IMR-90 (cell line): ENCODE measurements at regions not wholly inside any gene's neighbourhood (a gene's known extent, or its start where the extent isn't known, plus 50 kb on each side); places are given as distances from the start of the nearest gene placed in this dataset.

Source experiments
- CEBPB ChIP-seq: IDR thresholded peaks from 2 replicates; pipeline ENCODE4 v1.6.1; 2012; ENCODE audit warnings: low read depth, low read length, improper control_type of control experiment
- CHD1 ChIP-seq: IDR thresholded peaks from 2 replicates; pipeline ENCODE4 v1.6.1; 2012; ENCODE audit warnings: low read depth, low read length, improper control_type of control experiment
- RCOR1 ChIP-seq: IDR thresholded peaks from 2 replicates; pipeline ENCODE4 v1.6.1; 2012; ENCODE audit warnings: mild to moderate bottlenecking, low read length, improper control_type of control experiment; ENCODE audit not compliant: insufficient replicate concordance
- TF ChIP-seq, protein P1 (sequence below): conservative IDR thresholded peaks from 2 replicates; pipeline ENCODE4 v1.5.1; 2012; ENCODE audit warnings: mild to moderate bottlenecking, low read depth, low read length, improper control_type of control experiment
- TF ChIP-seq, protein P2 (sequence below): fragments of 150-350 bp; IDR thresholded peaks from 2 replicates; pipeline ENCODE4 v1.6.1; 2017; ENCODE audit warnings: mild to moderate bottlenecking, antibody characterized with exemption, low read length, low read depth

GRCh38 chr9:3043369-3043768, 199.5 kb upstream of the PUM3 start:
- TF ChIP-seq, protein P1, sequence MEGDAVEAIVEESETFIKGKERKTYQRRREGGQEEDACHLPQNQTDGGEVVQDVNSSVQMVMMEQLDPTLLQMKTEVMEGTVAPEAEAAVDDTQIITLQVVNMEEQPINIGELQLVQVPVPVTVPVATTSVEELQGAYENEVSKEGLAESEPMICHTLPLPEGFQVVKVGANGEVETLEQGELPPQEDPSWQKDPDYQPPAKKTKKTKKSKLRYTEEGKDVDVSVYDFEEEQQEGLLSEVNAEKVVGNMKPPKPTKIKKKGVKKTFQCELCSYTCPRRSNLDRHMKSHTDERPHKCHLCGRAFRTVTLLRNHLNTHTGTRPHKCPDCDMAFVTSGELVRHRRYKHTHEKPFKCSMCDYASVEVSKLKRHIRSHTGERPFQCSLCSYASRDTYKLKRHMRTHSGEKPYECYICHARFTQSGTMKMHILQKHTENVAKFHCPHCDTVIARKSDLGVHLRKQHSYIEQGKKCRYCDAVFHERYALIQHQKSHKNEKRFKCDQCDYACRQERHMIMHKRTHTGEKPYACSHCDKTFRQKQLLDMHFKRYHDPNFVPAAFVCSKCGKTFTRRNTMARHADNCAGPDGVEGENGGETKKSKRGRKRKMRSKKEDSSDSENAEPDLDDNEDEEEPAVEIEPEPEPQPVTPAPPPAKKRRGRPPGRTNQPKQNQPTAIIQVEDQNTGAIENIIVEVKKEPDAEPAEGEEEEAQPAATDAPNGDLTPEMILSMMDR: no peak
- TF ChIP-seq RCOR1 (no peak), CEBPB (no peak), CHD1 (no peak)
- TF ChIP-seq, protein P2, sequence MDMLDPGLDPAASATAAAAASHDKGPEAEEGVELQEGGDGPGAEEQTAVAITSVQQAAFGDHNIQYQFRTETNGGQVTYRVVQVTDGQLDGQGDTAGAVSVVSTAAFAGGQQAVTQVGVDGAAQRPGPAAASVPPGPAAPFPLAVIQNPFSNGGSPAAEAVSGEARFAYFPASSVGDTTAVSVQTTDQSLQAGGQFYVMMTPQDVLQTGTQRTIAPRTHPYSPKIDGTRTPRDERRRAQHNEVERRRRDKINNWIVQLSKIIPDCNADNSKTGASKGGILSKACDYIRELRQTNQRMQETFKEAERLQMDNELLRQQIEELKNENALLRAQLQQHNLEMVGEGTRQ: no peak
